Skeletal muscle tissue (tissue), 3 donors: ENCODE measurements at regions not wholly inside any gene's neighbourhood (a gene's known extent, or its start where the extent isn't known, plus 50 kb on each side); places are given as distances from the start of the nearest gene placed in this dataset.

Experiments used
- H3K27ac ChIP-seq: one replicate; pipeline ENCODE4 v1.7.0; 2013; ENCODE audit warnings: mild to moderate bottlenecking, low read depth, low read length, inconsistent platforms
- H3K27me3 ChIP-seq, 3 donors: one replicate each; pipeline ENCODE4 v1.7.0; 2013; ENCODE audit warnings: low read length in 3 of 3; ENCODE audit not compliant: control insufficient read depth in 3 of 3, insufficient read depth in 3 of 3
- H3K36me3 ChIP-seq, 3 donors: one replicate each; pipeline ENCODE4 v1.7.0; 2013; ENCODE audit warnings: low read length in 3 of 3; ENCODE audit not compliant: control insufficient read depth in 3 of 3, insufficient read depth in 3 of 3
- H3K4me1 ChIP-seq, 3 donors: one replicate each; pipeline ENCODE4 v1.7.0; 2013; ENCODE audit warnings: low read length in 3 of 3, mild to moderate bottlenecking in 3 of 3; ENCODE audit not compliant: control insufficient read depth in 3 of 3, insufficient read depth in 3 of 3
- H3K4me3 ChIP-seq, 3 donors: one replicate each; pipeline ENCODE4 v1.7.0; 2013; ENCODE audit warnings: low read length in 3 of 3
- H3K9ac ChIP-seq, 3 donors: one replicate each; pipeline ENCODE4 v1.7.0; 2013; ENCODE audit warnings: low read length in 3 of 3, mild to moderate bottlenecking in 3 of 3, moderate library complexity in 2 of 3, low read depth in 1 of 3
- H3K9me3 ChIP-seq, 3 donors: one replicate each; pipeline ENCODE4 v1.7.0; 2013; ENCODE audit warnings: low read length in 3 of 3; ENCODE audit not compliant: control insufficient read depth in 3 of 3
- donor health status: Osteomylitis.

DNA sequence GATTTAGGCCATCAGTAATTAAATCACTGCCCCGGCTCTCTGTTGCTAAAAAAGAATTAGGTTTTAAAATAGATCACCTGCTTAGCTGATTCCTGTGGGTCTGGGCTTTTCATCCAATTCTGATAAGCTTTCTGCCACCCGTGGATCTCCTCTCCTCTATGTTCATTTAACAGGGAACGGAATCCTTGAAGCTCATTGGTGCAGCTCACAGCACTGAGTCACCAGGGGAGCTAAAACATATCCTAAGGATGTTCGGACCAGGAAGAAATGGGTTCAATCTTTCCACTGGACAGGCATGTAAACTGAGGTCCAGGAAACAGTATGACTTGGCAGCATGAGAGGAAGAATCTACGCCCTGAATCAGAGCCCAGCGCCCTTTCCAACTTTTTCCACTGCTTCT lies 267.1 kb upstream of the GRIA1 start:
- Histone ChIP-seq H3K9ac (no peak overlapping the region), H3K36me3 (no peaks in the 10 kb centered on the region), H3K9me3 (peaks cover 0 to 2% (median 1%) of the 10 kb centered on the region in 3 donors), H3K4me1 (no peaks in the 10 kb centered on the region), H3K4me3 (no peak overlapping the region), H3K27ac (no peak overlapping the region), H3K27me3 (no peaks in the 10 kb centered on the region)

DNA sequence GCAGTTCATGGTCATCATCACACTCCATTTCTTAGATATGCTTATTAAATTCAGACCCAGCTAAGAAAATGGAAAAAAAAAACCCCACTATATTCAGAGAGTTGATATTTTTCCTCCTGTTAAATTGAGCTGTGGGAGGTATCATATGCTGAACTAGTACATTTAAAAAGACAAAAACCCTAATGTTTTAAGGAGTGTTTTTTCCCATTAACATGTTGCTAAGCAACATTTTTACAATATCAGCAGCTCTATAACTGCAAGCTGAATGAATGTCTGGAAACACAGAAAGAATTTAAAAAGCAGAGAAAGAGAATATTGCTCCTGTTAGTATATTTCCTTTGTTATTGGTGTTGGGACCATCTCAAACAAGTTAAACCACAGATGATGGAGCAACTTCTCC lies 265.8 kb upstream of the GRIA1 start:
- peaks cover 0 to 2% (median 0%) of the 10 kb centered on the region in 3 donors for H3K9me3 ChIP-seq

GRCh38 chr5:153233933-153234332 lies 256.5 kb upstream of the GRIA1 start:
- Histone ChIP-seq H3K4me3 (no peak overlapping the region), H3K4me1 (no peaks in the 10 kb centered on the region), H3K36me3 (no peaks in the 10 kb centered on the region), H3K9me3 (no peaks in the 10 kb centered on the region), H3K27me3 (no peaks in the 10 kb centered on the region), H3K27ac (no peak overlapping the region), H3K9ac (no peak overlapping the region)

More for the DNA sequence above, 265.8 kb upstream of the GRIA1 start:
- Histone ChIP-seq H3K4me1 (no peaks in the 10 kb centered on the region), H3K4me3 (no peak overlapping the region), H3K27ac (no peak overlapping the region), H3K36me3 (no peaks in the 10 kb centered on the region), H3K27me3 (no peaks in the 10 kb centered on the region), H3K9ac (no peak overlapping the region)

- Histone ChIP-seq H3K4me3 (no peak overlapping the region), H3K36me3 (no peaks in the 10 kb centered on the region), H3K9ac (no peak overlapping the region), H3K9me3 (no peaks in the 10 kb centered on the region), H3K27ac (no peak overlapping the region), H3K27me3 (no peaks in the 10 kb centered on the region), H3K4me1 (no peaks in the 10 kb centered on the region)
Observed at GRCh38 chr5:153236319-153236718, 254.2 kb upstream of the GRIA1 start.

GRCh38 chr5:153237671-153238332 lies 252.7 kb upstream of the GRIA1 start:
- Histone ChIP-seq H3K27me3 (no peaks in the 10 kb centered on the region), H3K27ac (no peak overlapping the region), H3K4me1 (no peaks in the 10 kb centered on the region), H3K4me3 (no peak overlapping the region), H3K9me3 (no peaks in the 10 kb centered on the region), H3K9ac (no peak overlapping the region), H3K36me3 (no peaks in the 10 kb centered on the region)

DNA sequence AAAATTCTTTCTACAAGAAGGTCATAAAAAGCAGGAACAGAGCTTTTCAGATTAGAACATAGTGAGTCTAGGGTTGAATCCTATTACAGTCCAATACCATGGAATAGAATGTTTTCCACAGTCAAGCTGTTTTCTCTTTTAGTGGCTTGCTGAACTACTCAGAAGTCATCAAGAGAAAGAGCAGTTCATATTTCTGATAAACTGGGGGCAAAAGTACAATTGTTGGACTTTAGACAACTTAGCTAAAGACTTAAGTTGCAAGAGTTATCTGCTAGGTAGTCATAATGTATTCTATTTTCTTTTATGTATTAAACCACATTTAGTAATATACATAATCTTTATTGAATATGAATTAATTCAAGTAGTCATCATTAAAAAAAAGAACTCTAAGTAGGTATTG lies 233.1 kb upstream of the GRIA1 start:
- Histone ChIP-seq H3K4me3 (no peak overlapping the region), H3K27me3 (no peaks in the 10 kb centered on the region), H3K4me1 (no peaks in the 10 kb centered on the region), H3K9me3 (no peaks in the 10 kb centered on the region), H3K36me3 (no peaks in the 10 kb centered on the region), H3K9ac (no peak overlapping the region), H3K27ac (no peak overlapping the region)

- Histone ChIP-seq H3K9ac (no peak overlapping the region), H3K27me3 (no peaks in the 10 kb centered on the region), H3K4me1 (no peaks in the 10 kb centered on the region), H3K27ac (no peak overlapping the region), H3K9me3 (no peaks in the 10 kb centered on the region), H3K36me3 (no peaks in the 10 kb centered on the region), H3K4me3 (no peak overlapping the region)
Observed at GRCh38 chr5:153258469-153258868, 232.0 kb upstream of the GRIA1 start.

GRCh38 chr5:153267506-153267905 lies 223.0 kb upstream of the GRIA1 start:
- Histone ChIP-seq H3K27me3 (no peaks in the 10 kb centered on the region), H3K4me1 (no peaks in the 10 kb centered on the region), H3K9me3 (no peaks in the 10 kb centered on the region), H3K36me3 (no peaks in the 10 kb centered on the region), H3K9ac (no peak overlapping the region), H3K27ac (no peak overlapping the region), H3K4me3 (no peak overlapping the region)

DNA sequence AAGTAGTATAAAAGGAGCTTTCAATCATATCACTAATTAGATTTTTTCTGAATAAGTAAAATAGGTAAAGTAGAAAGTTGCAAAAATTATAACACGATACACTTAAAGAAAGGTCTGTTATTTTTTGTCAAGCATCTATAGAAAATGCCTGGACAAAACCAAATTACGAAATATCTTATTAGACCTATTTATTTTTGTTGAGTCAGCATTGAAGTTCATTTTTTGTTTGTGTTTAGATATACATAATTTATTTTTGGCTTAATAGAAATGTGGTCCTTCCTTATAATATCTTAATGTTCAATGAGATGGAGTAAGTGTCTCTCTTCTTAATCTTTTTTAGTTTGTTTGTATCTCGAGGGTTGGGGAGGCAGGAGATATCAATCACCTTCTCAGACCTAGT lies 214.8 kb upstream of the GRIA1 start:
- H3K4me3 ChIP-seq, result no peak overlapping the region
- no peaks in the 10 kb centered on the region for H3K9me3 ChIP-seq
- H3K27me3 ChIP-seq, result no peaks in the 10 kb centered on the region
- no peaks in the 10 kb centered on the region for H3K36me3 ChIP-seq
- no peaks in the 10 kb centered on the region for H3K4me1 ChIP-seq
- no peak overlapping the region for H3K9ac ChIP-seq
- no peak overlapping the region for H3K27ac ChIP-seq

- H3K27me3 ChIP-seq, result no peaks in the 10 kb centered on the region
- H3K4me3 ChIP-seq, result no peak overlapping the region
- no peaks in the 10 kb centered on the region for H3K36me3 ChIP-seq
- no peak overlapping the region for H3K27ac ChIP-seq
- H3K9ac ChIP-seq, result no peak overlapping the region
- H3K9me3 ChIP-seq, result no peaks in the 10 kb centered on the region
- no peaks in the 10 kb centered on the region for H3K4me1 ChIP-seq
Observed at GRCh38 chr5:153276151-153276550, 214.3 kb upstream of the GRIA1 start.
